GM19240 (cell line): ENCODE measurements at regions not wholly inside any gene's neighbourhood (a gene's known extent, or its start where the extent isn't known, plus 50 kb on each side); places are given as distances from the start of the nearest gene placed in this dataset.

Experiments used
- DNase-seq: peaks from one replicate; pipeline ENCODE4 v3.0.0; 2011; ENCODE audit warnings: low spot score; ENCODE audit not compliant: insufficient read length

DNA sequence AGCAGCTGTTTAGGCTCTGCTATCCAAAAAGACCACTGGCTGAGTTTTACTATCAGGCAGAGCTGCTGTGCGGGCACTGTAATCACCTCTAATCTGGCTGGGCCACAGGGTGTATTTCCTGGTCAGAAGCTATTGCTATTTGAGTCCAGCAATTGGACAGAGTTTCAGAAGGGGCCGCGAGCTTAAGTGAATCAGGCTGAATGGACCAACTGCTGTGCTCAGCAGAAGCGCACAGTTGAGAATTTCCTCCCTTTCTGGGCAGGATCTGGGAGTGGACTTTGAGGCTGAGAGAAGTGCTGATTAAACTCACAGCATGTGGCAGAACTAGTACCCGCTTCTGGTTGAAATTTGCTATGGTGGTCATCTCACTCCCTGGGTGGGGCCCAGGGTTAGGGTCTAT, 251.8 kb downstream of the INSIG2 start:
- DNase-seq, result no peak

GRCh38 chr2:118339386-118339785, 251.1 kb downstream of the INSIG2 start:
- DNase-seq, result no peak

DNA sequence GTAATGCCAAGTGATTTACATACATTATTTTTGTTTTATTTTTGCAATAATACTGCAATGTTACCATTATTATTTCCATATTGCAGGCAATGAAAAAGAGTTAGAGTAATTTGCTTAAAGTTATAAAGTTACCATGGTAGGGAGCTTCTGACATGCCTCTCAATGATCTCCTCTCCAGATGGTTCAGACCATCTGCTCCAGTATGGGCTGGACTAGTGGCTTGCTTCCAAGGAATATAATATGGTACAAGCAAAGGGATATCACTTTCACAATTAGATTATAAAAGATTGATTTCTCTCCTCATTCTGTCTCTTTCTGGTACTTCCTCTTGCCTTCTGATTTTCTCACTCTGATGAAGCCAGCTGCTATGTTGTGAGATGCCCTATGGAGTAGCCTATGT, 245.4 kb downstream of the INSIG2 start:
- no peak for DNase-seq

GRCh38 chr2:118325321-118325955, 237.2 kb downstream of the INSIG2 start:
- DNase-seq, result no peak

DNA sequence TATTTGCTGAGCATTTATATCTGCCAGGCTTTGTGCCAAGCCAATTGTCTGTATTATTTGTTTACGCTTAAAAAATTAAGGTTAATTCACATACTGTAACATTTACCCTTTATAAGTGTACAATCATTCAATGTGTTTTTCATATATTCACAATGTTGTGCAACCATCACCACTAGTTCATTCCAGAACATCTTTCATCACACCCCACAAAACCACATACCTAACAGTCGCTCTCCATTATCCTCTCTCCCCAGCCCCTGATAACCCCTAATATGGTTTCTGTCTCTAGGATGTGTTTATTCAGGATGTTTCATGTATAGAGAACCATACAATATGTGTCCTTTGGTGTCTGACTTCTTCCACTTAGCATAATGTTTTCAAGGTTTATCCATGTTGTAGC, 234.1 kb downstream of the INSIG2 start:
- DNase-seq, result no peak

DNA sequence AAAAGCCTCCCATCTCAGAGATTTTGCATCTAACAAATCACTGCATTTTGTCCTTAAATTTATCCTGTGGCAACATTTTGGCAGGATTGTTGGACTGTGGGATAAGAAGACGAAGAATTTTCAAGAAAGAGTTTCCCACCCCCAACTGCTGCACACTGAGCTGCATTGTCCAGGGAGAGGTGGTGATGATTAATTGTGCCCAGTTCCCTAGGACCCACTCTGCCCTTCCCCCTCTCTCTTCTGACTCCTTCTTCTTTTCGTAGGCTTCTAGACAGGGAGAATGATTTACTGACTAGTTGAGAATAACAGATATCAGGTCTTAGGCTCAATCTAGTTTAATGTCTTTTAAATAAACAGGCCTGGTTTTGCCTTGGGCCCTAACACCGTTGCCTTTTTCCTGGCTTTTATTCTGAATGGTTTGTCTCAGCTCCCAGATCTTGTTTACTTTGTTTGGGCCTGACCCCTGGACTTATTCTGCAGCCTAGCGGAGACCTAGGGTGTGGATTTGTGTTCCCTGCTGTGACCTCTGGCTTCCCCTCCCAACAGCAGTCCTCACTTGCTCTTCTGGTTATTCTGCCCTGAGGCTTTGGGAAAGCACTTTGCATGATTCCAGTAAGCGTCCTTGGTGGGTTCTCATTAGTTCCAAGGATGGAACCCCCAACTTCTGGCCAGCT, 233.3 kb downstream of the INSIG2 start:
- no peak for DNase-seq

- DNase-seq, result no peak
Measured at GRCh38 chr2:118320658-118321057, 232.4 kb downstream of the INSIG2 start.

- DNase-seq, result no peak
Measured at GRCh38 chr2:118320196-118320595, 231.9 kb downstream of the INSIG2 start.

DNA sequence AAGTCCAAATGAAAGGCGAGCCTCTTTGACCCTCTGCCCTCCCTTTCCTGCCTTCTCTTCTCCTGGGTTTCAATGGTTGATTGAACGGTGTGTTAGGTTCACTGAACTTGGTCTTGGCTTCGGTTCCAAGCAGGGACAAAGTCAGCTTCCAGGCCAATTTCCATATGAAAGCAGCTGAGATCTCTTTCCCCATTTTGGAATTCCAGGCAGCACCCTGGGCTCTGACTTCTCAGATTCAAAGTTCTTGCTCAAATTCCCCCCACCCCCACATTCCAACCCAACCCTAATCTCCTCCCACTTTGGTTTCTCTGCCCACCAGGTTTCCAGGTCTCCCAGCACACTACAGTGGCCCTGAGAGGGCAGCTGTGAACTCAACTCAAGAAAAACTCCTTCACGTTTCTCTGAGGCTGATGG, 231.0 kb downstream of the INSIG2 start:
- no peak for DNase-seq

GRCh38 chr2:118315606-118316005, 227.3 kb downstream of the INSIG2 start:
- no peak for DNase-seq

DNA sequence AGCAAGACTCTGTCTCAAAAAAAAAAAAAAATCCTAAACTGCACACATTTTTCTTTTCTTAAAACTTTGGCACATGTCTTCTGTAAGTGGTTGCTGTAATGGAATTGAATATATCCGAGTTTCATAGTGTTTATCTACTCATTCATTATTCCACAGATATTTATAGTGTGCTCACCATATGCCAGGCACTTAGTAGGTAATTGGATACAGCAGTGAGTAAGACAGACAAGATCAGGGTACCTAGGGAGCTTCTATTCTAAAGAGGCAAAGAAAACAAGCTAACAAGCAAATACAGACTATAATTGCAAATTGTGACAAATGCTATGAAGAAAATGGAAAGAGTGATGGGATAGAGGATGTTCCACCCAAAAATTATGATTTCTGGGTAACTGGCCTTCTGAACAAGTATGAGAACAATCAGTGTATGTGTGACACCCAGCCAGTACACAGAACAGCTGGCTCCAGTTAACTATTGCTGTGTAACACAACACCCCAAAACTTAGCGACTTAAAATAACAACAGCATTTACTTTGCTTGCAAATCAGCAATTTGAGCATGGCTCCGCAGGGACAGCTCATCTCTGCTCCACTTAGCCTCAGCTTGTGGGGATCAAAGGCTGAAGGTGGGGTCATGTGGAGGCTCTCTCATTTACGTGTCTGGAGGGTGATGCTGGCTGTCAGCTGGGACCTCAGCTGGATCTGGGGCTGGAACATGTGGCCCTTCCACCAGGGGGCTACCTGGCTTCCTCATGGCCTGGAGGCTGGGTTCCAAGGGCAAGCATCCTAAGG, 224.9 kb downstream of the INSIG2 start:
- no peak for DNase-seq

- DNase-seq, result no peak
Measured at GRCh38 chr2:118310681-118311429, 222.6 kb downstream of the INSIG2 start.

GRCh38 chr2:118309946-118310680, 221.8 kb downstream of the INSIG2 start:
- peak; percentile 14 for DNase-seq

DNA sequence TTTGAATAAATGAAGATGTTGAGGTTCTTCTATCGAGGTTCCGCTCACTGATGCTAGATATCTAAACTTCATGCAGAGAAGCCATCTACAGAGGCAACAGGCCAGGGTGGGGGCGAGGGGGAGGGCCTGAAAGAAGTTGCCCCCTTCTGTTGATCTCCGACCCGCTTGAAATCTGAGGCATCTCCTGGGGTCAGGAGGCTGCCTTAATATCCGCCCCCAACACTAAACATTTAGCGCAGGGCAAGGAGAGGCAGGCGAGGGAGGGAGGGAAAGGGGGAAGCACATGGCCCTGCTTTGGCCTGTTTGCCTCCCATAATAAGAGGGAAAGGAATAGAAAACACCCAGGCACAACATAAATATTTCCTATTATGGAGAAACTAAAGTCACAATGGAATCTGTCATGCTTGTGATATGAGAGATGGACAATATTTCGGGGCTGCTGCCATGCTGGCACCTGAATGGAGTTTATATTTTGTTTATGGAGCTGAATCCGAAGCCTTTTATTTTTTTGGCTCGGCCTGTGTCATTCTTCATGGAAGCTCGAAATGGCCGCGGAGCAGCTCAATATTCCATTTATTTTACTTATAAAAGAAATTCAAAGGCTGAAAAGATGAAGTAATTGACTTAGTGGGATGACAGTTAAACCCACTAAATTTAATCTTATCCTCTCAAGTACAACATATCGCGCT, 221.1 kb downstream of the INSIG2 start:
- DNase-seq, result no peak

- no peak for DNase-seq
Measured at GRCh38 chr2:118307864-118308263, 219.6 kb downstream of the INSIG2 start.

DNA sequence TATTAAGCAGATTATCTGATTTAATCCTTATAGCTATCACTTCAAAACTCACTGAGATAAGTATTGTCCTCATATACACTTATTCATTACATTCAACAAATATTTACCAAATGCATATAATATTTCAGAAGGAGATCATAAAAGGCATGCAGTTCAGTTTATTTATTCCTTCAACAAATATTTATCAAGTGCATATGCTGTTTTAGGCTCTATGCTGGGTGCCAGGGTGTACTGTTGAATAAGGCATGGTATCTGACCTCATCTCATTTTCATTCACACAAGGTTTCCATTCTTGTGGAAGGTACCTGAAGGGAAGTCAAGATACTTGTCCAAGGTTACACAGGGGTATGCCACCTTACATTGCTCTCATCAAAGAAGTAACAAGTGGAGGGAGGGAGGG, 213.0 kb downstream of the INSIG2 start:
- no peak for DNase-seq

DNA sequence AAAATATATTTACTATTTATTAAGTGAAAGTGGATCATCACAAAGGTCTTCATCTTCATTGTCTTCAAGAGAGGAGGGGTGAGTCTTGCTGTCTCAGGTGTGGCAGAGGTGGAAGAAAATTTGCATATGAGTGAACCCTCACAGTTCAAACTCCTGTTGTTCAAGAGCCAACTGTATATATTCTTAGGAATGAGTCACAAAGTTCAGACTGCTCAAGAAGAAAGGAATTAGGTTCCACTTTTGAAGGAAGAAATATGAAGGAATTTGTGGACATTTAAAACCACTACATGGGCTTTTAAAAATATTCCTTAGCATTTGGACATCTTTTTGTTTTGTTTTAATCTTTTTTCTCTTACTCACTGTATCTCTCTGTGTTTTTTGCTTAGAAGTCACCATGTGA, 212.6 kb downstream of the INSIG2 start:
- no peak for DNase-seq

GRCh38 chr2:118296663-118297062, 208.4 kb downstream of the INSIG2 start:
- no peak for DNase-seq

- no peak for DNase-seq
Measured at GRCh38 chr2:118295592-118296390, 207.5 kb downstream of the INSIG2 start.

DNA sequence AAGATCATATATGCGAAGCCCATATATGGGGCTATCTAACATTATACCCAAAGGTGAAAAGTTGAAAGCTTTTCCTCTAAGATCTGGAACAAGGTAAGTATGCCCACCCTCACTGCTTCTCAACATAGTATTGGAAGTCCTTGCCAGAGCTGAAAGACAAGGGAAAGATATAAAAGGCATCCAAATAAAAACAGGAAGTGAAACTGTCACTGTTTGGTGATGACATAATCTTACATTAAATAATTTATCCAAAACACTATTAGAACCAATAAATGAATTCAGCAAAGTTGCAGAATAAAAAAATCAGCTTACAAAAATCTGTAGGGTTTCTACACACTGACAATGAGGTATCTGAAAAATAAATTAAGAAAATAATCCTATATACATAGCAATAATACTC, 205.8 kb downstream of the INSIG2 start:
- no peak for DNase-seq
